ENCODE measurements at regions not wholly inside any gene's neighbourhood (a gene's known extent, or its start where the extent isn't known, plus 50 kb on each side); places are given as distances from the start of the nearest gene placed in this dataset.

- Histone ChIP-seq H3K4me1 (no peaks in the 10 kb centered on the region), H3K4me3 (no peak overlapping the region), H3K36me3 (no peaks in the 10 kb centered on the region), H3K9me3 (peaks cover 0 to 5% (median 0%) of the 10 kb centered on the region in 4 donors), H3K27me3 (no peaks in the 10 kb centered on the region), H3K27ac (no peak overlapping the region)
- intact Hi-C loops (cut with DNase I; ENCODE audit: low total_unique reads), result no loop called here
- WGBS, 5 donors, result 72 to 76% (median 72%) methylated on average over 9 of the region's 9 CpGs
- DNase-seq, result no peak
- TF ChIP-seq POLR2A (IDR thresholded peaks at IDR 0.05) (no peak), POLR2AphosphoS5 (IDR thresholded peaks at IDR 0.05) (no peak), EP300 (IDR thresholded peaks at IDR 0.05) (no peak)
- TF ChIP-seq, protein P1, sequence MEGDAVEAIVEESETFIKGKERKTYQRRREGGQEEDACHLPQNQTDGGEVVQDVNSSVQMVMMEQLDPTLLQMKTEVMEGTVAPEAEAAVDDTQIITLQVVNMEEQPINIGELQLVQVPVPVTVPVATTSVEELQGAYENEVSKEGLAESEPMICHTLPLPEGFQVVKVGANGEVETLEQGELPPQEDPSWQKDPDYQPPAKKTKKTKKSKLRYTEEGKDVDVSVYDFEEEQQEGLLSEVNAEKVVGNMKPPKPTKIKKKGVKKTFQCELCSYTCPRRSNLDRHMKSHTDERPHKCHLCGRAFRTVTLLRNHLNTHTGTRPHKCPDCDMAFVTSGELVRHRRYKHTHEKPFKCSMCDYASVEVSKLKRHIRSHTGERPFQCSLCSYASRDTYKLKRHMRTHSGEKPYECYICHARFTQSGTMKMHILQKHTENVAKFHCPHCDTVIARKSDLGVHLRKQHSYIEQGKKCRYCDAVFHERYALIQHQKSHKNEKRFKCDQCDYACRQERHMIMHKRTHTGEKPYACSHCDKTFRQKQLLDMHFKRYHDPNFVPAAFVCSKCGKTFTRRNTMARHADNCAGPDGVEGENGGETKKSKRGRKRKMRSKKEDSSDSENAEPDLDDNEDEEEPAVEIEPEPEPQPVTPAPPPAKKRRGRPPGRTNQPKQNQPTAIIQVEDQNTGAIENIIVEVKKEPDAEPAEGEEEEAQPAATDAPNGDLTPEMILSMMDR (IDR thresholded peaks at IDR 0.05), result no peak
These were observed 83.2 kb upstream of the MC2R start for GRCh38 chr18:13998571-13998970.

DNA sequence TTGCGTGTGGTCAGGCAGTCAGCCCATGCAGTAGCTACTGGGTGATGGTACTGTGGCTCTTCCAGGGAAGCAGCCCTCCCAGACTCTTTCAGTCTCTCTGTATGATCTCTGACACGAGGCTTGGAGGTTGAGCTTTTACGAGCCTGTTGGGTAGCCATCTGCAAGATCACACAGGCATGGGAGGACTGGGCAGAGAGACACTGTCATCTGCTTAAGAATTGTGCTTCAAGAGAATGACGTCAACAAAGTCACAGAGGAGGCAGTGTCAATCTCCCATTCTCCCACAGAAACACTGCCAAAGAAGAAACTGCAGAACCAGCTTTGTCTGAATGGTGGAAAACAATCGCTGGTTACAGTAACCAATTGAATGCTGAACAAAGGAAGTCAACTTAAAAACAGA, 78.4 kb upstream of the MC2R start:
- Histone ChIP-seq H3K27ac (no peak overlapping the region), H3K9me3 (peaks cover 0 to 4% (median 0%) of the 10 kb centered on the region in 4 donors), H3K4me3 (no peak overlapping the region), H3K27me3 (no peaks in the 10 kb centered on the region), H3K36me3 (no peaks in the 10 kb centered on the region), H3K4me1 (no peaks in the 10 kb centered on the region)
- TF ChIP-seq POLR2AphosphoS5 (IDR thresholded peaks at IDR 0.05) (no peak), EP300 (IDR thresholded peaks at IDR 0.05) (no peak), POLR2A (IDR thresholded peaks at IDR 0.05) (no peak)
- TF ChIP-seq, protein P1 (IDR thresholded peaks at IDR 0.05), result no peak
- intact Hi-C loops (cut with DNase I; ENCODE audit: low total_unique reads), result no loop called here
- 56 to 67% (median 59%) methylated on average over 5 of the region's 5 CpGs for WGBS, 5 donors
- no peak for DNase-seq

DNA sequence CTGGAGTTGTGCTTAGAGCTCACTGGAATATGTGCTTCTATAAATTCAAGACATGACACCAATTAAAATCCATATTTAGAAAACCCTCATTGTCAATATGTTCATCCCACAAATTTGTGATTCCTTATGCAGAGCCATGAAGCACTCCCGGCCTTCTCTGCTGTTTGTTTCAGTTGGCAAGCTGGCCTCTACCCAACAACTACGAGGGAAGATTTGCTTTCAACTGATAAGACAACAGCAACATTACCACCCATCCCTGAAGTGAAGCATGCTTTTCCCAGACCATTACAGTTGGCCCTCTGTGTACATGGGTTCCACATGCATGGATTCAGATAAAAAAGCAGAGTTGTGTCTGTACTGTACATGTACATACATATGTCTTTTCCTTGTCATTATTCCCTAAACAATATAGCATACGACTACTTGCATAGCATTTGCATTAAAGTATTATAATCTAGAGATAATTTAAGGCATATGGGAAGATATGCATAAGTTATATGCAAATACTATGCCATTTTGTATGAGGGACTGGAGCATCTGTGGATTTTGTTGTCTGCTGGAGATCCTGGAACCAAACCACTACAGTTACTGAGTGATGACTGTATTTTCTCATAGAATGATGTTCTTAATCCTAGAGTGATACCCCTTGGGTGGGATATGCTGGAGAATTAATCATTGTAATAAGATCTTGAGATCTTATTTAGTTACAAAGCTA, 77.6 kb upstream of the MC2R start:
- intact Hi-C loops (cut with DNase I; ENCODE audit: low total_unique reads), result no loop called here
- no peak overlapping the region for H3K27ac ChIP-seq
- H3K27me3 ChIP-seq, result no peaks in the 10 kb centered on the region
- no peaks in the 10 kb centered on the region for H3K4me1 ChIP-seq
- TF ChIP-seq, protein P1 (IDR thresholded peaks at IDR 0.05), result no peak
- TF ChIP-seq POLR2A (IDR thresholded peaks at IDR 0.05), result no peak
- TF ChIP-seq POLR2AphosphoS5 (IDR thresholded peaks at IDR 0.05), result no peak
- no peak for TF ChIP-seq EP300 (IDR thresholded peaks at IDR 0.05)
- H3K4me3 ChIP-seq, result no peak overlapping the region
- WGBS, 5 donors, result 58 to 71% (median 64%) methylated on average over 3 of the region's 3 CpGs
- H3K36me3 ChIP-seq, result no peaks in the 10 kb centered on the region
- DNase-seq, result no peak
- H3K9me3 ChIP-seq, result peaks cover 0 to 4% (median 0%) of the 10 kb centered on the region in 4 donors

DNA sequence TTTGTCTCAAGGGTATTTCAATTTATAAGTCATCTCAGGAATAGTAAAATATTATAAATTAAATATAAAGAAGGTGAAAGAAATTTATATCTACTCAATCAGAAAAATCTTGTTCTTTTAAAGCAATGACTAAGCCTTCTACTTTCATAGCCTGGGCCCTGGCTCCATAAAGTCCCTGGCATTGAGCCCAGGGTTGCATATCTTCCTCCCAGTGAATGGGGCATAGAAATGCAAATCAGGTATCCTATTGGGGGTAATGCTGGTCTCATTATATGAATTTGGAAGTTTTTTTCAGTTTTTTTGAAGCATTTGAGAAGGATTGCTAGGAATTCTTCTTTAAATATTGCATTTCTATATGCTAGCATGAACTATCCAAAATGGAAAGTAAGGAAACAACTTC, 73.9 kb upstream of the MC2R start:
- no peaks in the 10 kb centered on the region for H3K36me3 ChIP-seq
- TF ChIP-seq EP300 (IDR thresholded peaks at IDR 0.05) (no peak), POLR2A (IDR thresholded peaks at IDR 0.05) (no peak), POLR2AphosphoS5 (IDR thresholded peaks at IDR 0.05) (no peak)
- TF ChIP-seq, protein P1 (IDR thresholded peaks at IDR 0.05), result no peak
- no peak overlapping the region for H3K27ac ChIP-seq
- DNase-seq, result no peak
- no peak overlapping the region for H3K4me3 ChIP-seq
- H3K27me3 ChIP-seq, result no peaks in the 10 kb centered on the region
- H3K4me1 ChIP-seq, result no peaks in the 10 kb centered on the region
- H3K9me3 ChIP-seq, result peaks cover 0 to 4% (median 0%) of the 10 kb centered on the region in 4 donors
- intact Hi-C loops (cut with DNase I; ENCODE audit: low total_unique reads), result no loop called here
